SW480 (cell line): ENCODE measurements at regions not wholly inside any gene's neighbourhood (a gene's known extent, or its start where the extent isn't known, plus 50 kb on each side); places are given as distances from the start of the nearest gene placed in this dataset.
"Not testable (repeated sequence)": the region's sequence is repeated elsewhere in the genome, so short reads cannot be mapped to it uniquely, and the experiment has no call there.

ENCODE experiments used
- DNase-seq: peaks from one replicate; pipeline ENCODE4 v3.0.0-alpha.2; 2016; ENCODE audit warnings: low spot score

DNA sequence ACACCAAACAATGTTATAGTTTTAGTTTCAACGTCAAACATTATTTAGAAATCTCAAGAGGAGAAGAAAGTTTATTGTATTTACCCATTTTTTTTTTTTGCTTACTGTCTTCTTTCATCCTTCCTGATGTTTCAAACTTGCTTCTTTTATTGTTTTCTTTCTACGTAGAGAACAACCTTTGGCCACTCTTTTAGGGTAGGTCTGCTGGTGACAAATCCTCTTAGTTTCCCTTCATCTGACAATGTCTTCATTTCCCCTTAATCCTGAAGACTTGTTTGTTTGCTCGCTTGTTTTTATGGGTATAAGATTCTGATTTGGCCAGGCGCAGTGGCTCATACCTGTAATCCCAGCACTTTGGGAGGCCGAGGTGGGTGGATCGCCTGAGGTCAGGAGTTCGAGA is 89.1 kb downstream of the RHOU start:
- no peak for DNase-seq

DNA sequence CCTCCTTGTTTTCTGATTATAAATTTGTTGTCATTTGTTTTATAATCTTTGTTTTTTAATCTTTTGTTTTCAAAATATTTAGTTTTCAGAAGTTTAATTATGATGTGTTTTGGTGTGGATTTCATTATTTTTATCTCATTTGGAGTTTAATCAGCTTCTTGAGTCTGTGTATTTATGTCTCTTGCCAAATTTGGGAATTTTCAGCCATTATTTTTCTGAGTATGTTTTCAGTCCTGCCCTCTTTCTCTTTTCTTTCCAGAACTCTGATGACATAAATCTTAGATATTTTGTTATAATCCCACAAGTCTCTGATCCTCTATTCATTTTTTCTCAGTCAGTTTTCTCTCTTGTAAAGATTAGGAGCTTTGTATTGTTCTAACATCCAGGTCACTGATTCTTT is 89.8 kb downstream of the RHOU start:
- no peak for DNase-seq

DNA sequence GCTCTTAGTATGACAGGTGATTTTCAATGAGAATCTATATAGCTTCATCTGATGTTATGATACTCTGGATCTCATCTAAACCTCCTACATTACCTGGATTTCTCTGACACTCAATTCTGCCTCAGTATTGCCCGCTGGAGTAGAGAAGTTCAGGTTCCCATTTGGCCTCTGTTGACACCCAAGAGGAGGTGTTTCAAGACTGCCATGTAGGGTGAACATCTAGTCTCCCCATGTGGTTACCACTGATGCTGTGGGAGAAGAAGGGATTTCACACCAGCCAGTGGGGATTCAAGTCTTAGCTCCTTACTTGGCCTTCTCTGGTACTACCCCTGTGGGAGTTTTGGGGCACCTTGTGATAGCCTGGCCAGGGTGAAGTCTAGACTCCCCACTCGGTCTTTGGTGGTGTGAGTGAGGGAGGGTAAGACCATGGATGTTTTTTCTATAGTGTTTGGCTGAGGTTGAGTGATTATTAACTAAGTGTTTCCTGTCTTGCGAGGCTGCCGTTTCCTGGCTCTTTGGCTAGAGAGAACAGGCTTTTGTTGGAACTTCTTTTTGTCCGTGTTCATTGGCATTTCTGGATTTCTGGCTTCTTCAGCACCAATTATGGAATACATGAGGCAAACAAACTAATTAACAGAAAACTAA is 90.7 kb downstream of the RHOU start:
- DNase-seq: no peak

DNA sequence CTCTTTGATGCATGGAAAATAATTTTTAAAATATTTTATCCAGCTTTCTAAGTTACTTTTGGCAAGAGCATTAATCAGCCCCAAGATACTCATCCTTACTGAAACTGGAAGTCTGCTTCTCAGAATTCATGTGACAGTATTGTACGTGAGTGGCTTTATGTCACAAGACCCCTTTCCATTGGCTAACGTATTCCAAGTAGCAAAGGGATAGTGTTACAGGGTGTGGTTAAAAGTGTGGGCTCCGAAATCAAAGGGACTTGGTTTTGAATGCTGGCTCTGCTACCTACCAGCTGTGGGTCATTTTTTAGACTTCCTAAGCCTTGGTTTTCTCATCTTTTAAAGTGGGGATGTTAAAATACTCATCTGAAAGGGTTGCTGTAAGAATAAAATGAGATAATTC is 91.7 kb downstream of the RHOU start:
- DNase-seq: peak; percentile 83

DNA sequence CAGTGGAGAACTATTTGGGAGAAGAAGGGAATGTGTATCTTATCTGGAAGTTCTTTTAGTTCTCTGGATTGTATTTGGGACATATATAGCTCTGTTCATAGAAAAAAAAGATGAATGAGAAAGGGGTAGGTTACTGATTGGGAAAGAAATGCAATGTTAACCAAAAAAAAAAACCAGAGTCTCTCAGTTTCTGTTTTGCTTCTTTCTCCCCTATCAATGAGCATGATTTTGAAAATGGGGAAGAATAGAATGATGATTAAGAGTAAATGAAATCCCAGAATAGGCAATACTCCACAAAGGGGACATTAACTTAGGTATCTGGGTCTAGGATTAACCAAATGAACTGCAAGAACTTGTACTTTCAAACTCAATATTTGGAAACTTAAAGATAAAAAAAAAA is 92.9 kb downstream of the RHOU start:
- DNase-seq: no peak

DNA sequence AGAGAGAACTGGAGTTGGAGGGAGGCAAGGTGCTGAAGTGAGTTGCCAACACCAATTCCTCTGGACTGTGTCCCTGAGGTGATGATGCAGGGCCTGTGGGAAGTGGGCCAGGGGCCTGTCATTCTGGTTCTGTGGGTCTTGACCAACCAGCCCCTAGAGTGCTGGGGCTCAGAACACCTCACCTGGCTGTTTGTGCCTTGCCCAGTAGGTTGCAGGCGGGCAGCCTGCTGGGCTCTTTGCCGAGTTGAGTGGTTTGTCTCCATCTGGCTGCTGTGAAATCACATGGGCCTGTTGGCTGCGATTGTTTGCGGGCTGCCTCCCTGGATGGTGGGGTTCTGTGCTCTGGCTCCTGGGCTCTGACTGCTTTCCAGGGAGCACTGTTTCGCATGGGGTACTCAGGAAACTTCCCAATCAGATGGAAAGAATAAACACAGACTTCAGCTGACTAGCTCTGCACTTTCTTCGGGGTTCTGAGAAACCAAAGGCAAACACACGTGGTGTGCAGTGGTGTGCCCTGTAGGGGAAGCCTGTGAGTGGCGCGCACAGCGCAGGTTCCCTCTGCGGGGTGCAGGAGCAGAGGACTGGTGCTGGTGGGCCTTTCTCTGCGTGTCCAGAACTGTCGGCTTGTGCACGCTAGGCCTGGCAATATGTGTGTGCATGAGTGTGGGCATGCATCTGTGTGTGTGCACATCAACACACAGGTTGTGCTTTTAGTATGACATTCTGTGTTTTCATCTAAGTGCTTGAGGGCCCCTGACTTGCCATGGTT is 95.1 kb downstream of the RHOU start:
- DNase-seq: no peak

DNA sequence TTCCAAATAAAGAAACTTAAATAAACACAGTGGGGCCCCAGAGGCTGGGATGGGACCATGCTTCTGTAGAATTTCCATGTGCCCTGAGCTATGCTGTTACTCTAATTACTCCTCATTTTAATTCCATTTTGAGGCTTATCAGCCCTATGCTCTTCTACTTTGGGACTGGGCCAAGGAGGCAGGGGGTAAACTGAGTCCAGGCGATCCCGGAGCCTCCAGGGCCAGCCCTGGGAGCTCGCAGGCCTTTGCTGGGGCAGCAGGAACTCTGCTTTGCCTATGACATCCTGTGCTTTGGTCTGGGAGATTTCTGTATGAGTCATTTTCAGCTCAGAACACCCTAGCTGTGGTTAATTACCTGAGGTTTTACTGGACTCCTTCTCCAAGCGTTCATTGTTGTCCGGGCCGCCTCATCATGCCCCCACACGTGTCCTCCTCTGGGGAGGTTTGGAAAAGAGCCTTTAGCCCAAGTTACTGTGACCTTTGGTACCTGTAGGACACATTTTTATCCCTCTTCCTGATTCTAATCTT is 95.7 kb downstream of the RHOU start:
- peak; percentile 93 for DNase-seq

DNA sequence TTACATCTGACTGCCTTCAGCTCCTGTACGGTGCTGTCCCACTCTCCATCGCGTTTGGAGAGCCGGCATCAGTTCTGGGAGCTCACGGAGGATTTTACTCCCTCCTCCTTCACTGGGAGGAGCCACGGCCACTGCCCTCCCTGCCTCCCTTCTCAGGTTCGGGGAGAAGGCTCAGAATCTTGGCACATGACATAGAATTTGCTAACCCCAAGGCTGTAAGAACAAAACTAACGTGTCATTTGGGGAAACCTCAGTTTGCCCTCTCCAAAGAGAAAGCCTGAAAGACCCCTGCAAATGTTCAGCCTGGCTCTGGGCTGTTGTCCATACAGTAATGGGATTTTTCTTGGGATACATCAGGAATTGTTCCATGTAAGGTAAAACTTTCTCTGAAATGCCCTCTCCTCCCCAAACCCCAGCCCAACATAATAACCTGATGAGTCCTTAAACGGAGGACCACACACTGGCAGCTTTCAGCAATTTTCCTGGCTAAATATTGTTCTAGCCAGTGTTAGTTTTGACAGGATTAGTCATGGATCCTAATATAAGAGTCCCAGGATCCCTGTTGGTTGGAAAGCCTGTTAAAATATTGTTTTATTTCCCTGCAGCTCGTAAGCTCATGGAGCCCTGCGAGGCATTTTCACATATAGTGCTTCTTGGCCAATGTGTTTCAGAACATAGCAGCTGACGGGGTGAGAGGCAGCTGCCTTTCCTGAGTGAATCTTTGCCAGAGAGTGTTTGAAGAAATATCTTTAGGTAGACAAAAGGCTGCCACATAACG is 98.8 kb downstream of the RHOU start:
- no peak for DNase-seq

DNA sequence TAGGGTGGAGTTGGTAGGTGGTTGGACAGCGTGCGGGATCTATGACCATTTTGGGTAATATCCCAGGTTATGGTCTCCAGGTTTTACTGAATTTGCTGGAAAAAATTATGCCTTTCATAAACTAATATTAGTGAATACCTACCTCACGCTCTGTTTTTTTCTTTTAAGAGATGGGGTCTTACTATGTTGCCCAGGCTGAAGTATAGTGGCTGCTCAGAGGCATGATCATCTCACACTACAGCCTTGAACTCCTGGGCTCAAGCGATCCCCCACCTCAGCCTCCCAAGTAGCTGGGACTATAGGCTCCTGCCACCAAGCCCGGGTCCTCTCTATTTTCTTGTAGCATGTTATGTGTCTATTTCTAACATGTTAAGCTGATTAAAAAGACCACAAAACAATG is 100.2 kb downstream of the RHOU start:
- no peak for DNase-seq

DNA sequence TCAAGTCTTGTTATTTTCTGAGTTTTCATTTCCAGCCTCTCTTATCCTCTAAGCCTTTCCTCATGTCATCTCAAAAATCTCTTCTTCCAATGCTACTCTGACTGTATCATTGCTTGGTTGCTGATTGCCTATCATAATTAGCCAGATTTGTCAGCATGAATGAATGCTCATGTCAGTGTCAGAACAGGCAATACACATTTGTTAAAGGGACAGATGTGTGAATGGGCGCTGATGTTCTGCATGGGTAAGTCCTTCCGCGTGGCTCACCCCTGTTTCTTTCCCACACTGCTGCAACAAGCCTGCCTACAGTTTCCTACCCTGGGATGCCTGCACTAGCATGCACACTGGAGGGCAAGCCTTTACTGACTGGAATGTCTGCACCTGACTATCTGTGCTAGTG is 100.6 kb downstream of the RHOU start:
- no peak for DNase-seq

DNA sequence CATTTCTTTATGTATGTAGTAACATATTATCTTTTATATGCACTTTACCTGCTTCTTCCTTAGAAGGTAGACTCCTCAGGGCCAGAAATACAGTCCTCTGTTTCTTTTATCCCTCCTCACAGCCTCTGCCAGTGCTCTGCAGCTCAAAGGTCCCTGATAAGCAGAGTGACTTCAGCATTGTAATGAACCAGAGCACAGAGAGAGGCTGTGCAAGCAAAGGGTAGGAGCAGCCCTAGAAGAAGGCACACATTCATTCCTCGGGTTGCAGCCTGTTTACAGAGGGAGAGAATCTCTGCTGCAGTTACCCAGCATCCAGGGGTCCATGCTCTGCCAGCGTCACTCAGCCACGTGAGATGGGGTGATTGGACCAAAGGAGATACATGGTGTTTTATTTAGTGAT is 101.1 kb downstream of the RHOU start:
- DNase-seq: no peak

DNA sequence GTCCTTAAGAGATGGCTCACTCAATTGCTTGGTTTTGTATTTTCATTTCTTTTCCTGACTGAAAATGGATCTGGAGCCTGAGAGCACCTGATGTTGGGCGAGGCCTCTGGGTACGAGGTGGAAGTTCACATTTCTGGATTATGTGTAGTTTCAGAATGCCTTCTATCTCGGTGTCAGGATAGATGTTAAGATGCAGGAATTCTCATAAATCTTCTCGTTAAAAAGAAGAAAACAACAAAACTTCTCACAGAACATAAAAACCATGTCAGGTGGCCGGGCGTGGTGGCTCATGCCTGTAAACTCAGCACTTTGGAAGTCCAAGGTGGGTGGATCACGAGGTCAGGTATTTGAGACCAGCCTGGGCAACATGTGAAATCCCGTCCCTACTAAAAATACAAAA is 101.8 kb downstream of the RHOU start:
- no peak for DNase-seq

DNA sequence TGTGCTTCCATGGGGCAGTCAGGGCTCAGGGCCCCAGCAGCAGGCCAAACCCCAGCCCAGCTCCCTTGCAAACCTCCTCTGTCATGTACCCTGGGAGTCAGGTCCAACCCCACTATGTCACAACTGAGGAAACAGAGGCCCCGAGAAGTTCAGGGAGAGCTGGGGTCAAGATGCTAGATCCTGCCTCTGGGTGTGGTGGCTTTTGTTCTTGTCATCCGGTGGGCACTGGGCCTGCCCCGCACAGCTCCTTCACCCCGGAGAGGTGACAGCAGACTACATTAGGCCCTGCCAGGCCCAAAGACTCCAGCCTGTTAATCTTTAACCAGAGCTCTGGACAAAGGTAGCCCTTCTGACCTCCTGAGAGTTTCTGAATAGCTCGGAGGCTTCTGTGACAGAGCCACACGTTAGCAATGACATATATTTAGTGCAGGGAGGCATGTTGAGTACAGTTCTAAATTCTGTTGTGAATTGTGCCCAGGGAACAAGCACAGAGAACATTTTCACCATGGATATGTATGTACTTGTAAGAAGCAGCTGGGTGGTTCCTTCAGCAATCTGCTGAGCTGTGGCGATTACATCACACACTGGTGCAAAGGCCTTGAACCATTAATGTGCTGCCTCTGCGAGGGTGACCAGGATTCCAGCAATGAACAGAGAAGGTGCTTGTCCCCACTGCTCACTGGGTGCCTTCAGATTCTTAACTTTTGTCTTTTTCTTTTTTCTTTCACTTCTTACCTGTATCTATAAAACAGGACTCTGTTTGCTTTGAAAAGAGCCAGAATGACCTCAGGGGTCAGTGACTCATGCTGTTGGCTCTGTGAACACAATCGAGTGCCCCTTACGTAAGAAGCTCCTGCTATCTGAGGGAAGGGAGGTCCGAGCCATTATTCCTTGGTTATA is 102.8 kb downstream of the RHOU start:
- DNase-seq: peak; percentile 97

DNA sequence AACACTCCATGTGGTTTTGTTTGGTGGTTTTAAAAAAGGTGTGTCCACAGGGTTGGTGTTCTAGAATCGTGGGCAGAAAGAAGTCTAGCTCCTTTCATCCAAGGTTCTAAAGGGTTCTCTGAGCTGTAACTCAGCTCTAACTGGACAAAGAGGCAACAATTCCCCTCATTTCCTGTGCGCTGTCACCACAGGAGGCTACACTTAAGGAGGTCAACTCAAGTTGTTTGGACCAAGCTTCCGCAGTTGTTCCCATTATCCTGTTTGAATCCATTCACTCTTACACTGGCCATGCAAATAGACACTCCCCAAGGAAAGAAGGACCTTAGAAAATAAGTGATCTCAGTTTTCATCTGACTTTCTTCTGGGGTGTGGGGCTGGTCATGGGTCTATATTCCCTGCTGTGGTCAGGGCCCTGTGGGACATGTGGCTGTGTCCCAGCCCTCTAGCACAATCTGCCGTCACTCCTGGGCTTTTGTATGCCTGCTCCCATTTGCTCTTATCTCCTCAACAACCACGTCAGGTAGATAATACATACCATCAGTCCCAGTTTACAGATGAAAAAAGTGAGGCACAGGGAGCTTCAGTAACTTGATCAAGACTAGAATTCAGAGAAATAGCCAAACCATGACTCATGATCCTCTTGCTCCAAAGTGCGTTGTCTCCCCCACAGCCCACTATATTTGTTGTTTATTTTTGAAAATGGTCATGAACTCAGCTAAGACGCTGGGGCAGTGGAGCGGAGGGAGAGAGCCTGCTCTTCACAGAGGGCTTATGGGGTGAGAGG is 103.6 kb downstream of the RHOU start:
- DNase-seq: peak; percentile 16

DNA sequence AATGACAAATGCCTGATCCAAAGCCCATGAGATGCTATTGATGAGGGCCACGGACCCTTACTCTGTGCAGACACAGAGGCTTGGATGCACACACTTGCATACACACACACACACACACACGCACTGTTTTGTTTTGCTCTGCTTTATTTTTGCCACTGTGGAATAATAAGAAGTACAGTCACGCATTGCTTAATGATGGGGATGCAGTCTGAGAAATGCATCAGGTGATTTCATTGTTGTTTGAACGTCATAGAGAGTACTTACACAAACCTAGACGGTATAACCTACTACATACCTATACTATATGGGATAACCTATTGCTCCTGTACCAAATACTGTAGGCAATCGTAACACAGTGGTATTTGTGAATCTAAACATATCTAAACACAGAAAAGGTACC is 104.4 kb downstream of the RHOU start:
- DNase-seq: no peak

DNA sequence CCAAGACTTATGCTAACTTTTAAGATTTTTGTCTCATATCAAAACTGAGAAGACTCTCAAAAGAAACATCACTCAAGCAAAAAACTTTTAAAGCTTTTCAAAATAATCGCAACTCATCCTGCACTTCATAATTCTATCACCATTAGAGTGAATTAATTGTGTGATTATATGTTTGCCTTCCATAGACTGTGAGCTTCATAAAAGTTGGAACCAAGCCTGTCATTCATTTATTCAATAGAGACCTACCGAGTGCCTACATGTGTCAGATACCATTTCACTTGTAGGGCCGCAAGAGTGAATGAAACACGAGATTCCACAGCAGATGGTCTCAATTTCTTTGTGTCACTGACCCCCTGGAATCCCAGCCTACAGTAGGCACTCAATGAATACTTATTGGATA is 106.4 kb downstream of the RHOU start:
- DNase-seq: no peak

DNA sequence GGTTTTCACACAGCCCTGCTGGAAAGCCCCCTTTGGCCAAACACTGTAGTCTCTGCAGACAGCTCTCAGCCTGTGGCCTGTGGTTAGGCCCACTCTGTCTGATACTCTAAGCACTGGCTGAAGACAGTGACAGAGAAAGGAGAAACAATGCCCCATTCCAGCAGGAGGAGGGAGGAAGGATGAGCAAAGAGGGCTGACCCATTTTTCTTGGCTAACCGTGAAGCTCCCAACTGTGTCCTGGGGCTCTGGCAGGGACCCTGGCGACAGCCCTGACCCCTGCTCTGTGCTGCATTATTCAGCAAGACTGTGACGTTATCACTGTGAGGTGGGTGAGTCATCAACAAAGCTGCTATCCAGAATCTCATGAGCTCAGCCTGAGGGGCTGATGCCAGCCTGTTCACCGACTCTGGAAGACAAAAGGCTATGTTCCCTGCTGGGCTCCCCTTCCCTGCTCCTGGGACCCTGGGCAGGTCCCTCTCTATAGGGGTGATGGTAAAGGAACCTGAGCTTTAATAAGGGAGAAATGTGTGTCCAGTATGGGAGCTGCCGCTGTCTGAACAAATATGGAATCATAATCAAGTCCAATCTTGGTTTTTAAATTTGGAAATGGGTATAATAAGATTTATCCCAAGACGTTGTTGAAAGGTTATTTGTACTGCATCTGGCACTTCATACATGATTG is 107.0 kb downstream of the RHOU start:
- DNase-seq: peak; percentile 59

DNA sequence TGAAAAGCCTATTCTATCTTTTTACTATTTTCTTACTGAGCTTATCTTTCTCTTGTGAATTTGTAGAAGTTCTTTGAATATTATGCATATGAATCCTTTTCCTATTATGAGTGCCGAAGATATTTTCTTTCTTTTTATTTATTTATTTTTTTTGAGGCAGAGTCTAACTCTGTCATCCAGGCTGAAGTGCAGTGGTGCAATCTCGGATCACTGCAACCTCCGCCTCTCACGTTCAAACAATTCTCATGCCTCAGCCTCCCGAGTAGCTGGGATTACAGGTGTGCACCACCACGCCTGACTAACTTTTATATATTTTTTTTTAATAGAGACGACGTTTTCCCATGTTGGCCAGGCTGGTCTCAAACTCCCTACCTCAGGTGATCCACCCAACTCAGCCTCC is 109.8 kb downstream of the RHOU start:
- no peak for DNase-seq

DNA sequence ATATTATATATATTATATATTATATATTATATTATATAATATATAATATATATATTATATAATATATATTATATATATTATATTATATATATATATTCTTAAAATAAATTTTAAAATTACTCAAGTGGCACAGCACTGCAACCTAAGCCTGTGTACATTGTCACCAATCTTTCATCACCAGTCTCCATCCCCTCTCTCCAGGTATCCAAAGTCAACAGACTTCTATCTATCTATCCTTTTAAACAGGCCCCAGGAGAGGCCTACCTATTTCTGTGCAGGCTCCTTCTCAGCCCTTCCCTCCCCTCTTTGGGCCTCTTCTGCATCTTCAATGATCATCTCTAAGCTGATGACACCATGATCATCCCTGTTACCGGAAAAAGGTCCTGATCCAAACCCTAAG is 111.7 kb downstream of the RHOU start:
- no peak for DNase-seq

DNA sequence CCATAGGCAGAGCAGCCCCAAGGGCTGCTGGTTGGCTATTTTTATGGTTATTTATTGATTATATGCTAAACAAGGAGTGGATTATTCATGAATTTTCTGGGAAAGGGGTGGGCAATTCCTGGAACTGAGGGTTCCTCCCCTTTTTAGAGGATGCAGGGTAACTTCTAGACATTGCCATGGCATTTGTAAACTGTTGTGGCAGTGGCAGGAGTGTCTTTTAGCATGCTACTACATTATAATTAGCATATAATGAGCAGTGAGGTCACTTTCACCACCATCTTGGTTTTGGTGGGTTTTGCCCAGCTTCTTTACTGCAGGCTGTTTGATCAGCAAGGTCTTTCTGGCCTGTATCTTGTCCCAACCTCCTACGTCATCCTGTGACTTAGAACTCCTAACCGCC is 112.2 kb downstream of the RHOU start:
- not testable (repeated sequence) for DNase-seq

DNA sequence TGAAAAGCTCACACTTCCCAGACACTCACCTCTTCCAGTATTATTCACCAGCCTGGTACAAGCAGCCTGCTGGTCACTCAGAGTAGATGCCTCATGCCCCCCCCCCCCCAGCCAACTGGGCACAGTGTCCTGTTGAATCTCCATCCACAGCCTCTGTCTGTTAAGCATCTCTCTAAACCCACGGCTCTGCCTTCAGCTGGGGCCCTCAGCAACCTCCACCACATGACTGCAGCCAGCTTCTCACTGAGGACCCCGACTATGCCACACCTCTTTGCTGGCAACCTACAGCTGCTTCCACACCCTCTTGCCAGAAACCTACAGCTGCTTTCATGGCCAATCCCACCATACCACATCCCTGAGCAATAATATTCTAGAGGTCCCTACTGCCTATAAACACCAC is 113.1 kb downstream of the RHOU start:
- DNase-seq: peak; percentile 37
